BLaER1 treated with 17β-estradiol and CSF1 and Interleukin-3, amounts not matched to agents 10 nM and 100 nM (cell line): ENCODE measurements at regions not wholly inside any gene's neighbourhood (a gene's known extent, or its start where the extent isn't known, plus 50 kb on each side); places are given as distances from the start of the nearest gene placed in this dataset.

Experiments used
- H3K27ac ChIP-seq, 11 experiments: shearing (Covaris generic); formaldehyde crosslinking; 2 replicates each; pipeline ENCODE4 v1.8.1; 2022
- H3K27me3 ChIP-seq, 11 experiments: shearing (Covaris generic); formaldehyde crosslinking; 2 replicates each; pipeline ENCODE4 v1.8.1; 2022
- H3K36me3 ChIP-seq, 11 experiments: shearing (Covaris generic); formaldehyde crosslinking; 2 replicates each; pipeline ENCODE4 v1.8.1; 2022
- H3K4me1 ChIP-seq, 10 experiments: shearing (Covaris generic); formaldehyde crosslinking; 2 replicates each; pipeline ENCODE4 v1.8.1; 2022
- H3K4me2 ChIP-seq, 11 experiments: shearing (Covaris generic); formaldehyde crosslinking; 2 replicates each; pipeline ENCODE4 v1.8.1; 2022
- H3K4me3 ChIP-seq, 10 experiments: shearing (Covaris generic); formaldehyde crosslinking; 2 replicates each; pipeline ENCODE4 v1.8.1; 2022
- H3K9ac ChIP-seq, 11 experiments: shearing (Covaris generic); formaldehyde crosslinking; 2 replicates each; pipeline ENCODE4 v1.8.1; 2022
- H3K9me3 ChIP-seq, 11 experiments: shearing (Covaris generic); formaldehyde crosslinking; replicated peaks in 1 of 11; 2 replicates each; pipeline ENCODE4 v1.8.1; 2022
- H4K20me1 ChIP-seq, 11 experiments: shearing (Covaris generic); formaldehyde crosslinking; 2 replicates each; pipeline ENCODE4 v1.8.1; 2022
- Cebpa-rat ChIP-seq, 11 experiments: shearing (Covaris generic); IDR thresholded peaks; 2 replicates each; pipeline ENCODE4 v1.8.1; 2022

GRCh38 chr3:64909011-64909410 lies 221.2 kb upstream of the ADAMTS9 start:
- Histone ChIP-seq H3K4me1 (peaks cover 0 to 12% (median 3%) of the 10 kb centered on the region in 10 experiments; a peak in 9 of 20 replicates), H3K27ac (no peak overlapping the region), H4K20me1 (no peaks in the 10 kb centered on the region), H3K4me3 (no peak overlapping the region), H3K9ac (no peak overlapping the region), H3K4me2 (no peak overlapping the region), H3K9me3 (peaks cover 11 to 18% (median 16%) of the 10 kb centered on the region in 11 experiments), H3K27me3 (no peaks in the 10 kb centered on the region), H3K36me3 (no peaks in the 10 kb centered on the region)
- no peak for TF ChIP-seq Cebpa-rat (IDR thresholded peaks at IDR 0.05)

GRCh38 chr3:64908251-64908685 lies 220.5 kb upstream of the ADAMTS9 start:
- peaks cover 0 to 5% (median 0%) of the 10 kb centered on the region in 10 experiments; a peak in 3 of 20 replicates for H3K4me1 ChIP-seq
- no peak overlapping the region for H3K4me2 ChIP-seq
- H3K9ac ChIP-seq, result no peak overlapping the region
- no peaks in the 10 kb centered on the region for H4K20me1 ChIP-seq
- H3K4me3 ChIP-seq, result no peak overlapping the region
- no peak overlapping the region for H3K27ac ChIP-seq
- no peaks in the 10 kb centered on the region for H3K36me3 ChIP-seq
- H3K9me3 ChIP-seq, result peaks cover 11 to 18% (median 16%) of the 10 kb centered on the region in 11 experiments
- H3K27me3 ChIP-seq, result no peaks in the 10 kb centered on the region
- TF ChIP-seq Cebpa-rat (IDR thresholded peaks at IDR 0.05), result no peak

DNA sequence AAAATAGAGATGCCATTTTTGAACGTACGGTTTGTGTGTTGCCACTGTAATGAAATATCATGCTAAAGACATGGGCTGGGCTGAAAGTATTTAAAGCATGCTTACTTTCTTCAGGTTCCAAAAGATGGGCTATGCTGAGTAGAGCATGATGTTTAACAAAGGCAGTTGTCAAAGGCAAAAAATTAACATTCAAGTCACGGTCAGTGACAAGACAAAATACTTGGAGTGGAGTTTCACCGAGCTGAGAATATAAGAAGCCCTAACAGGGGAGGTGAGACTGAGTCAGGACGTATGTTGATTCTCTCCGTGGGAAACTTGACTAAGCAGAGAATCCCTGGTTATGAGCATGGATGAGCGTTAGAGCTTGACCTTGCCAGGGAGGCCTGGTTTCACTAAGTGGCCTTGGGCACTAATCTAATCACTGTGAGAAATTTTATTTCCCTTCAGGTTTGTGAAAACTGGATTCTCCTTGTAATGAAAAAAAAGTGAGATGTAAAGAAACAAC lies 218.2 kb upstream of the ADAMTS9 start:
- H3K4me3 ChIP-seq, result no peak overlapping the region
- H3K9ac ChIP-seq, result no peak overlapping the region
- no peak for TF ChIP-seq Cebpa-rat (IDR thresholded peaks at IDR 0.05)
- no peak overlapping the region for H3K27ac ChIP-seq
- H3K9me3 ChIP-seq, result no peaks in the 10 kb centered on the region
- 0 out of 20 replicates have a peak, but pooled peaks cover 0 to 3% (median 0%) of the 10 kb centered on the region in 10 experiments for H3K4me1 ChIP-seq
- no peaks in the 10 kb centered on the region for H4K20me1 ChIP-seq
- no peaks in the 10 kb centered on the region for H3K27me3 ChIP-seq
- no peaks in the 10 kb centered on the region for H3K36me3 ChIP-seq
- H3K4me2 ChIP-seq, result no peak overlapping the region

DNA sequence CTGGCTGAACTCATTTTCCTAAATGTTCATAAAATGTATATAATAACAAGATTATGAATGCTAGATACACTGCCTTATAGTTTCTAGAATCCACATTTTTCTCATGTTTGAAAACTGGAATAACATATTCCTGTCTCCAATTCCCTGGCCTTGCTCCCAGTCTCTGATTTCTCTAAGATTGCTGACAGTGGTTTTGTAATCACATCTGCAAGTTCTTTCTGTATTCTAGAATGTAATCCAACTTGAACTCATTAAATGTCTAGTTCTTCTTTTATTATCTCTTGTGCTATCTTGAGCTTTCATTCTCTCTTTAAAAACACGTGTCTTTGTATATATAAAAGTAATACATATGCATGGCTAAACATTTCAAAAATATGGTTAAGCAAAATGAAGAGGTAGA lies 215.2 kb upstream of the ADAMTS9 start:
- Histone ChIP-seq H3K27me3 (no peaks in the 10 kb centered on the region), H3K36me3 (no peaks in the 10 kb centered on the region), H4K20me1 (no peaks in the 10 kb centered on the region), H3K9me3 (no peaks in the 10 kb centered on the region), H3K9ac (no peak overlapping the region), H3K27ac (no peak overlapping the region), H3K4me3 (no peak overlapping the region), H3K4me2 (no peak overlapping the region), H3K4me1 (peaks cover 6 to 12% (median 8%) of the 10 kb centered on the region in 10 experiments)
- no peak for TF ChIP-seq Cebpa-rat (IDR thresholded peaks at IDR 0.05)

GRCh38 chr3:64901986-64902516 lies 214.3 kb upstream of the ADAMTS9 start:
- no peak for TF ChIP-seq Cebpa-rat (IDR thresholded peaks at IDR 0.05)
- H3K36me3 ChIP-seq, result no peaks in the 10 kb centered on the region
- H3K9me3 ChIP-seq, result peaks cover 0 to 6% (median 0%) of the 10 kb centered on the region in 11 experiments; a peak in 2 of 22 replicates
- no peaks in the 10 kb centered on the region for H3K27me3 ChIP-seq
- peaks cover 6 to 14% (median 11%) of the 10 kb centered on the region in 10 experiments for H3K4me1 ChIP-seq
- H3K9ac ChIP-seq, result no peak overlapping the region
- H3K4me2 ChIP-seq, result no peak overlapping the region
- H3K27ac ChIP-seq, result no peak overlapping the region
- no peaks in the 10 kb centered on the region for H4K20me1 ChIP-seq
- H3K4me3 ChIP-seq, result no peak overlapping the region

GRCh38 chr3:64901522-64901885 lies 213.7 kb upstream of the ADAMTS9 start:
- H3K4me2 ChIP-seq, result 0 out of 22 replicates have a peak overlapping the region, but pooled peaks of 1 of the 11 experiments have one; percentile 18

GRCh38 chr3:64900617-64901521 lies 213.1 kb upstream of the ADAMTS9 start:
- Histone ChIP-seq H3K4me1 (peaks cover 6 to 14% (median 11%) of the 10 kb centered on the region in 10 experiments), H3K4me3 (no peak overlapping the region), H3K36me3 (no peaks in the 10 kb centered on the region), H3K9me3 (peaks cover 0 to 6% (median 0%) of the 10 kb centered on the region in 11 experiments; a peak in 2 of 22 replicates), H3K27me3 (no peaks in the 10 kb centered on the region), H4K20me1 (no peaks in the 10 kb centered on the region), H3K4me2 (no peak overlapping the region), H3K27ac (no peak overlapping the region), H3K9ac (no peak overlapping the region)
- TF ChIP-seq Cebpa-rat (IDR thresholded peaks at IDR 0.05), result no peak

More at GRCh38 chr3:64901522-64901885, 213.7 kb upstream of the ADAMTS9 start:
- Histone ChIP-seq H4K20me1 (no peaks in the 10 kb centered on the region), H3K27me3 (no peaks in the 10 kb centered on the region), H3K9me3 (peaks cover 0 to 6% (median 0%) of the 10 kb centered on the region in 11 experiments; a peak in 2 of 22 replicates), H3K4me3 (no peak overlapping the region), H3K9ac (no peak overlapping the region), H3K27ac (no peak overlapping the region), H3K36me3 (no peaks in the 10 kb centered on the region), H3K4me1 (peaks cover 6 to 14% (median 11%) of the 10 kb centered on the region in 10 experiments)
- TF ChIP-seq Cebpa-rat (IDR thresholded peaks at IDR 0.05), result no peak

- no peaks in the 10 kb centered on the region for H4K20me1 ChIP-seq
- H3K4me3 ChIP-seq, result no peak overlapping the region
- H3K36me3 ChIP-seq, result no peaks in the 10 kb centered on the region
- H3K4me1 ChIP-seq, result peaks cover 6 to 14% (median 11%) of the 10 kb centered on the region in 10 experiments
- H3K27ac ChIP-seq, result no peak overlapping the region
- H3K4me2 ChIP-seq, result no peak overlapping the region
- no peak overlapping the region for H3K9ac ChIP-seq
- peaks cover 0 to 6% (median 0%) of the 10 kb centered on the region in 11 experiments; a peak in 2 of 22 replicates for H3K9me3 ChIP-seq
- no peaks in the 10 kb centered on the region for H3K27me3 ChIP-seq
- TF ChIP-seq Cebpa-rat (IDR thresholded peaks at IDR 0.05), result no peak
These were observed 212.4 kb upstream of the ADAMTS9 start for GRCh38 chr3:64900156-64900555.

DNA sequence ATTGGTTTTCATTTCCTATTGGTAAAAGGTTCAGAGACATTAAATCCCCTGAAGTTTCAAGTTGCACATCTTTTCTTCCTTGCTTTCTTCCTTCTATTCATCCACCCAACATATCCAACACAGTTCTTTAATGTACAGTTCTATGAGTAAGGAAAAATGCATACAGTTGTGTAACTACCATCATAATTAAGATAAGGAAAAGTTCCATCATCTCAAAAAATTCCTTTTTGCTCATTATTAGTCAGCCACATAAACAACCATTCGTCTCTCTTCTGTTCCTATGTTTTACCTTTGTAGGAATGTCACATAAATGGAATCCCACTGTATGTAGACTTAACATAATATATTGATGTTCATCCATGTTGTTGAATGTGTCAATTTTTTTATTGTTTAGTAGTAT lies 211.1 kb upstream of the ADAMTS9 start:
- TF ChIP-seq Cebpa-rat (IDR thresholded peaks at IDR 0.05), result no peak
- peaks cover 0 to 6% (median 0%) of the 10 kb centered on the region in 11 experiments; a peak in 2 of 22 replicates for H3K9me3 ChIP-seq
- H3K27me3 ChIP-seq, result no peaks in the 10 kb centered on the region
- no peaks in the 10 kb centered on the region for H3K36me3 ChIP-seq
- peaks cover 6 to 14% (median 12%) of the 10 kb centered on the region in 10 experiments for H3K4me1 ChIP-seq
- H3K4me2 ChIP-seq, result peak overlapping the region in 6 of 11 experiments; percentile 40 to 71 (median 54); a peak in 8 of 22 replicates
- H4K20me1 ChIP-seq, result no peaks in the 10 kb centered on the region
- H3K9ac ChIP-seq, result no peak overlapping the region
- H3K27ac ChIP-seq, result no peak overlapping the region
- H3K4me3 ChIP-seq, result no peak overlapping the region
